ENCODE measurements at regions not wholly inside any gene's neighbourhood (a gene's known extent, or its start where the extent isn't known, plus 50 kb on each side); places are given as distances from the start of the nearest gene placed in this dataset.

- Histone ChIP-seq H3K36me3 (no peaks in the 10 kb centered on the region), H3K27ac (replicated peaks in 1 of 4) (no peak overlapping the region), H3K4me1 (peaks cover 0 to 4% (median 0%) of the 10 kb centered on the region in 4 donors), H3K4me3 (no peak overlapping the region), H3K9me3 (no peaks in the 10 kb centered on the region), H3K27me3 (no peaks in the 10 kb centered on the region)
- no peak for TF ChIP-seq CTCF (IDR thresholded peaks at IDR 0.05)
- no peak for TF ChIP-seq POLR2AphosphoS5 (IDR thresholded peaks at IDR 0.05)
- no peak for TF ChIP-seq POLR2A (IDR thresholded peaks at IDR 0.05; ENCODE audit: low read depth)
- TF ChIP-seq EP300 (IDR thresholded peaks at IDR 0.05), result no peak
- intact Hi-C loops (cut with DNase I), result no loop called here
- DNase-seq (ENCODE audit: extremely low spot score), result no peak
- 69% methylated on average over 4 of the region's 4 CpGs for WGBS
These were observed 353.7 kb downstream of the ADGRL2 start for GRCh38 chr1:82154219-82154970.

- intact Hi-C loops (cut with DNase I), result no loop called here
- Histone ChIP-seq H3K27ac (replicated peaks in 1 of 4) (no peak overlapping the region), H3K36me3 (no peaks in the 10 kb centered on the region), H3K9me3 (no peaks in the 10 kb centered on the region), H3K4me1 (peaks cover 0 to 4% (median 0%) of the 10 kb centered on the region in 4 donors), H3K4me3 (no peak overlapping the region), H3K27me3 (no peaks in the 10 kb centered on the region)
- no peak for DNase-seq (ENCODE audit: extremely low spot score)
- TF ChIP-seq POLR2A (IDR thresholded peaks at IDR 0.05; ENCODE audit: low read depth), result no peak
- no peak for TF ChIP-seq EP300 (IDR thresholded peaks at IDR 0.05)
- TF ChIP-seq POLR2AphosphoS5 (IDR thresholded peaks at IDR 0.05), result no peak
- no peak for TF ChIP-seq CTCF (IDR thresholded peaks at IDR 0.05)
These were observed 353.0 kb downstream of the ADGRL2 start for GRCh38 chr1:82153752-82154151.

GRCh38 chr1:82153272-82153629, 352.5 kb downstream of the ADGRL2 start:
- Histone ChIP-seq H3K4me3 (no peak overlapping the region), H3K27ac (replicated peaks in 1 of 4) (no peak overlapping the region), H3K4me1 (peaks cover 0 to 4% (median 0%) of the 10 kb centered on the region in 4 donors), H3K27me3 (no peaks in the 10 kb centered on the region), H3K9me3 (no peaks in the 10 kb centered on the region), H3K36me3 (no peaks in the 10 kb centered on the region)
- DNase-seq (ENCODE audit: extremely low spot score), result no peak
- TF ChIP-seq POLR2AphosphoS5 (IDR thresholded peaks at IDR 0.05) (no peak), EP300 (IDR thresholded peaks at IDR 0.05) (no peak), CTCF (IDR thresholded peaks at IDR 0.05) (no peak), POLR2A (IDR thresholded peaks at IDR 0.05; ENCODE audit: low read depth) (no peak)
- intact Hi-C loops (cut with DNase I), result no loop called here

GRCh38 chr1:82152356-82153271, 351.9 kb downstream of the ADGRL2 start:
- Histone ChIP-seq H3K27ac (replicated peaks in 1 of 4) (no peak overlapping the region), H3K9me3 (no peaks in the 10 kb centered on the region), H3K4me3 (no peak overlapping the region), H3K4me1 (peaks cover 0 to 4% (median 0%) of the 10 kb centered on the region in 4 donors), H3K36me3 (no peaks in the 10 kb centered on the region), H3K27me3 (no peaks in the 10 kb centered on the region)
- 52% methylated on average over 5 of the region's 5 CpGs for WGBS
- intact Hi-C loops (cut with DNase I), result no loop called here
- no peak for DNase-seq (ENCODE audit: extremely low spot score)
- no peak for TF ChIP-seq POLR2AphosphoS5 (IDR thresholded peaks at IDR 0.05)

- DNase-seq (ENCODE audit: extremely low spot score), result no peak
- Histone ChIP-seq H3K36me3 (no peaks in the 10 kb centered on the region), H3K27me3 (no peaks in the 10 kb centered on the region), H3K4me1 (no peaks in the 10 kb centered on the region), H3K27ac (replicated peaks in 1 of 4) (no peak overlapping the region), H3K9me3 (no peaks in the 10 kb centered on the region), H3K4me3 (no peak overlapping the region)
- 91% methylated on average over 1 of the region's 1 CpG for WGBS
- no peak for TF ChIP-seq POLR2AphosphoS5 (IDR thresholded peaks at IDR 0.05)
- intact Hi-C loops (cut with DNase I), result no loop called here
These were observed 344.9 kb downstream of the ADGRL2 start for GRCh38 chr1:82145656-82146055.
